ENCODE measurements at regions not wholly inside any gene's neighbourhood (a gene's known extent, or its start where the extent isn't known, plus 50 kb on each side); places are given as distances from the start of the nearest gene placed in this dataset.

GRCh38 chr12:42853370-42854140 is 264.0 kb upstream of the PRICKLE1 start:
- DNase-seq = no peak

GRCh38 chr12:42846782-42847181 is 257.2 kb upstream of the PRICKLE1 start:
- no peak for DNase-seq

- DNase-seq = no peak
Observed at GRCh38 chr12:42834062-42834461, 244.5 kb upstream of the PRICKLE1 start.

DNA sequence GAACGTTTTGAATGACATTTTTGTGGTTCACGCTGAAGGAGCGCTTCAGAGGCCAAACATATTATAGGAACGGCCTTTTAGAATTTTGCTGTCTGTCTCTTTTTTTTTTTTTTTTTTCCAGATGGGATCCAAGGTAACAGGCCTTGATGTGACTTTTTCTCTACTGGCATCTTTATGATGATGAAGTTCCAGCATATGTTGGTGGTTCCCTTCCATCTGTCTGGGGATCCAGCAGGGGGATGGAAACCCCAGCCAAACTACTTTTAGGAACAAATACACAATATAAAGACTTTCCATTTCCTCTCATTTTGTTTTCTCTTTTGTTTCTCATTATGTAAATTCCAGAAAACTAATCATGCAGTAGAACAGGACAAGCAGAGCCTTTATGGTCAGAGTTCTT is 239.3 kb upstream of the PRICKLE1 start:
- no peak for DNase-seq

DNA sequence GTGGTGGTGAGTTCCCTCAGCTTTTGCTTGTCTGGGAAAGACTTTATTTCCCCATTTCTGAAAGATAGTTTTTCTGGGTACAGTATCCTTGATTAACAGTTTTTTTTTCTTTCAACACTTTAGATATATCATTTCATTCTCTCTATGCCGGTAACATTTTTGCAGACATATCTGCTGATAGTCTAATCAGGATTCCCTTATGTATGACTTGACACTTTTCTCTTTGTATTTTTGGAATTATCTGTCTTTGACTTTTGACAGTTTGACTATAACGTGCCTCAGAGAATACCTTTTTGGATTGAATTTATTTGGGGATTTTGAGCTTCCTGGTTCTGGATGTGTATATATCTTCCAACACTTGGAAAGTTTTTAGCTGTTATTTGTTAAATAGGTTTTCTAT is 234.8 kb upstream of the PRICKLE1 start:
- DNase-seq = no peak

DNA sequence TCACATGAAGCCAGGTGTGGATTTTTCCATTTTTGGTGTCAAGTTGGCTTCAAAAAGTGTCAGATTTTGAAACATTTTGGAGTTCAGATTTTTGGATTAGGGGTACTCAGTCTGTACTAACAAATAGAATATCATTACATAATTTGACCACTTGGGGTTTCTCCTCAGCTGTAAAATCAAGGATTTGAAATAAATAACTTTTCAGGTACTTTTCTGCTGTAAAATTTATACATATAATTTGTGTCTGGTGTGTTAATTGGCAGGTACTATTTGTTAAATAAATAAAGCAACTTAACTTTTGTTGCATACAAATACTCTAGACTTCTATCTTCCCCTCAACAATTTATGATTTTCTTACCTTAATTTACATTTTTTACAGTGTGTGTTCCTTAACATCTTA is 234.1 kb upstream of the PRICKLE1 start:
- DNase-seq = no peak

DNA sequence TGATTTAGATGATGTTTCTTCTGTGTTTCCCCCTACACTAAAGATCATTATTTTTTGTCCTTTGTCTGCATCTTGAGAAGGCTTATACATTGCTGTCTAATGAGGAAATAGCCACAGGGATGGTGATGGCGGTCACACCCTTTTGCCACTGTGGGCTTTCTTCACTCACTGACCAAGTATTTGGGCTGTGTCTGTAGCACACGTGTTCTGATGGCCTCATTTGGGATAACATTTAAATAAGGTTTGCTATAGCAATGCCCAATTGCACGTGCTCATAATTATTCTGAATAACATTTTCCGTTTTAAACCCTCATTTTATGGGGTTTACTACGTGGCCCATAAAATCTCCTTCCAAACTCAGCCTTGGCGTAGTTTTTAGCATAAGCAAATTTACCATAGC is 230.3 kb upstream of the PRICKLE1 start:
- DNase-seq = no peak

- no peak for DNase-seq
Observed at GRCh38 chr12:42815068-42815467, 225.5 kb upstream of the PRICKLE1 start.

- DNase-seq = no peak
Observed at GRCh38 chr12:42812871-42813270, 223.3 kb upstream of the PRICKLE1 start.

DNA sequence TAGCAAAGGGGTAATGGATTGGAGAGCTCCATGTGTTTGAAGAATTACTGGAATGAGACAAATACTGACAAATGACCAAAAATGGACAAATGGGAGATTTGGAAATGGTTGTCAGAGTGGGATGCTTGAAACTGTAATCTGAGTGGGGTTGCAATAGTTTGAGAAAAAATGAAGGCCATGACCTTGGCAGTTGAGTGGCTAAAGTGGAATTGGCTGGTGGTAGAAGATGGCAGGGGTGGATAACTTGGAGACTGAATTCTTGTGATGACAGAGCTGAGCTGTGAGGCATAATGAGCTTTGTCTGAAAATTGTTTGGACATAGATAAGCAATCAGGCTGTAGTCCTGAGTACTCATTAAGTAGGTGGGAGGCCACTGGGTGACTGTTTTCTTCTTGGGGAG is 222.5 kb upstream of the PRICKLE1 start:
- no peak for DNase-seq

- no peak for DNase-seq
Observed at GRCh38 chr12:42810006-42810405, 220.5 kb upstream of the PRICKLE1 start.

GRCh38 chr12:42809226-42809625 is 219.7 kb upstream of the PRICKLE1 start:
- no peak for DNase-seq

DNA sequence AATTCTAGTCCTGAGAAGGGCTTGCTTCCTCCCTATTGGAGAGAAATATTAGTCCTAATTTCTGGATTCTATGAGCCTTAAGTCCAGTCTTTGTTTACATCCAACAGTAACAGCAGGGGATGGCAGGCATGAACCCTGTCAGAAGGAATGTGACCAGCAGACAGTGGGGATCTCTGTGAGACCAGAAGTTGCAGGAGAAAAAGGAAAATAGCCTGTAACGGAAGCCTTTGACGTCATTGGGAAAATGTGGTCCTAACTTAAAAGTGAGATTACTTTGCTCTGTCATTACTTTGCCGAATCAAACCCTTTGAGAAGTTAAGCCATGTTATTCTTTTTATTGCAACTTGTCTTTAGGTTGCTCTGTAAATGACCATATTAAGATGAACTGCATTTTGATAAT is 218.2 kb upstream of the PRICKLE1 start:
- no peak for DNase-seq

GRCh38 chr12:42807251-42807650 is 217.7 kb upstream of the PRICKLE1 start:
- DNase-seq = no peak

DNA sequence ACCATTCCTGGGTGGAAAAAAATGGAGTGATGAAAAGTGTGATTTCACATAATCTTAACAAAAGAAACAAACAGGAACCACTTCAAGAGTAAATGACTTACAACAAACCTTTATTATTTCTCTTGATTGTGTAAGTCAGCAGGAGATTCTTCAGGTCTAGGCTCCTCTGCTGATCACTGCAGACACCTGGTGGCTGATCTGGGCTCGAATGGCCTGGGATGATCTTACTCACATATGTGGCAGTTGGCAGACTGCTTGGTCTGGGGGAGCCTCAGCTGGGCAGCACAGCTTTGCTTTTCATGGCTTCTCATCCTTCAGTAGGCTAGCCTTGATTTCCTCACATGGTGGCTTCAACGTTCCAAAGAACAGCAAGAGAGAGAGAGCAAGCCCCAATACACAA is 215.4 kb upstream of the PRICKLE1 start:
- no peak for DNase-seq

DNA sequence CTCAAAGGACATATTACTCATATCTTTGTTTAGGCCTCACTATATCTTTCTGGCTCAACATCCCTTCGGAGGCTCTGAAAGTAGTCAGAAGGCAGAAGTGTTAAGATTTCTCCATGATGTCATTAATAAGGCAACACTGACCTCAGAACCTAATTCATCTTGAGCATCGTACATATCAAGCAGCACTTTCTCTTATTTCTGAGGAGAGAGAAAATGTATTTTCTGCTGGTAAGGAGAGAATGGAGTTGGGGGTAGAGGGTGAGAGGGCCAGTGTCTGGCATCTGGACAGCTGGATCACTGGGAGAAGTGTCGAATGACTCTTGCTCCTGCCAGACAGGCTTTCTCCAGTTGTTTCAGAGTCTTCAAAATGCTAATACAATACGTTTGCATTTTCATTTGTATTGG is 213.2 kb upstream of the PRICKLE1 start:
- no peak for DNase-seq

- no peak for DNase-seq
Observed at GRCh38 chr12:42801271-42801670, 211.7 kb upstream of the PRICKLE1 start.

DNA sequence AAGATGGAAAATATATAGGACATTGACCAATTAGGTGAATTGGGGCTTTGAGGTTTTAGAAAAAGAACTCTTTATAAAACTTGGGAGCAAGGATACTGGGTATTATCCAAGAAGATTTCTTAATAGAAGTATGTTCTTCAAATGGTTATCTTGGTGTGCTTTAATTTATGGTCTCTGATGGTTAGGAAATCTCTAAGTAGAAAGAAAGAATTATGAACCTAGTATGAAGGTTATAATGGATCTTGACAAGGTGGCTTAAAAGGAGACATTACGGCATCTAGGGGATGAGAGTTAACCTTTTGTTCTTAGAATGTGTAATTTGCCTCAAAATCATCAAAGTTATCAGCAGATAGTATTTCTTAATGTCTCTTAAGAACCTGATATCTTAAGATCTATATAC is 210.4 kb upstream of the PRICKLE1 start:
- DNase-seq = no peak

DNA sequence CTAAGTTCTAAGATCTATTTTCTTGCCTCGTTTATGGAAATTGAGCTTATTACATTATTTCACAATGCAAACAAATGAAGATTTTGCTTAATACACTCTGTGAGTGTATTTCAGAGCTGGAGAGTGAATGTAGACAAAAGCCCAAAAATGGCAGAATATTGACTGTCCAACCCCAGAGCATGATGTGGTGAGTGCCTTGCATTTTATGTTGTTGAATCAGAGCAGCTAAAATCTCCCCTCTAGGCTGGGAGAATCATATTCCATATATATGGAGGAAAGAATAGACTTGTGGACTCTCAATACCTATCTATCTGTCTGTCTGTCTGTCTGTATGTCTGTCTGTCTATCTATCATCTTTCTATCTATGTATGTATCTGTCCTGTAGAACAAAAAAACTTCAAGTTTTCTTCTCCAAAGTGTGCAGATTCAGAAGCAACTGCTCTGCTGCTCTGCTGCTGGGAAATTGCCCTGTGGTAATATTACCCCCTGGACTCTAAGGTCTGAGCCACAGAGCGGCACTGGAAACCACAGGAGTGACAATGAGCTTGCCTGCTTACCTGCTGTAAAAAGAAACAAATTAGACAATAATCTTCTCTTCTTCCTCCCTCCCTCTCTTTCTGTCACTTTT is 209.4 kb upstream of the PRICKLE1 start:
- no peak for DNase-seq

GRCh38 chr12:42794806-42795205 is 205.3 kb upstream of the PRICKLE1 start:
- DNase-seq = no peak

GRCh38 chr12:42793166-42793565 is 203.6 kb upstream of the PRICKLE1 start:
- DNase-seq = no peak

- DNase-seq = no peak
Observed at GRCh38 chr12:42792265-42792664, 202.7 kb upstream of the PRICKLE1 start.

- DNase-seq = no peak
Observed at GRCh38 chr12:42791399-42791798, 201.9 kb upstream of the PRICKLE1 start.

GRCh38 chr12:42790761-42791151 is 201.2 kb upstream of the PRICKLE1 start:
- no peak for DNase-seq

Measured in activated effector memory CD4-positive, alpha-beta T cell treated with anti-CD3 and anti-CD28 coated beads, Interleukin-2, amount 50 U/mL, for 16 hours (primary cell).